ENCODE measurements at regions not wholly inside any gene's neighbourhood (a gene's known extent, or its start where the extent isn't known, plus 50 kb on each side); places are given as distances from the start of the nearest gene placed in this dataset.
A peak's percentile ranks its signal among the peaks of the same experiment; 100 is the strongest.

- Histone ChIP-seq H3K4me3 (peak overlapping the region; percentile 32), H2AFZ (replicated peaks) (peak overlapping the region; percentile 98)
These were observed 147.9 kb upstream of the CBLN2 start for GRCh38 chr18:72692086-72692485.

DNA sequence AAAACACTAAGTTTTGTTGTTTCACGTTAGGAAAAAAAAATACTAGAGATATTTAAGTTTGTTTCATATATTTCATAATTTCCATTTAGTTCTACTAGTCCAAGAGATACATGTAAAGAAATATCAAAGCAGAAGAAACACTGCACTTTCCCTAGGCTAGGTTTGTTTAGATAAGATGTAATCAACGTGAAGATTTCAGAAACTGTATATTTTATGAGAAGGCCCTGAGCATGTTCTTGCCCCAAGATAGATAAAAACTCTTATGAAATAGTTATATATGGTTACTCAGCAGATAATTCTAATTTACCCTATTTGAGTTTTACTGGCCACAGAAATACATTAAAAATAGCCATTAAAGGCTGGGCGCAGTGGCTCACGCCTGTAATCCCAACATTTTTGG is 143.6 kb upstream of the CBLN2 start:
- H3K27ac ChIP-seq: no peak overlapping the region

More at GRCh38 chr18:72692086-72692485, 147.9 kb upstream of the CBLN2 start:
- H3K79me2 ChIP-seq (ENCODE audit: low read depth): no peaks in the 10 kb centered on the region
- Mint-ChIP-seq H3K27ac (no peak overlapping the region), H3K4me1 (peaks cover 6% of the 10 kb centered on the region), H3K27me3 (ENCODE audit: insufficient read depth, low read depth) (no peaks in the 10 kb centered on the region), H3K36me3 (no peaks in the 10 kb centered on the region), H3K9me3 (no peaks in the 10 kb centered on the region), H3K4me3 (no peak overlapping the region)
- no peaks in the 10 kb centered on the region for H3K27me3 ChIP-seq
- peak; percentile 41 for DNase-seq (ENCODE audit: low spot score)
- no peak for TF ChIP-seq EZH2 (IDR thresholded peaks at IDR 0.05)
- no peak for TF ChIP-seq CTCF (IDR thresholded peaks at IDR 0.05)
- TF ChIP-seq EZH2phosphoT487 (IDR thresholded peaks at IDR 0.05): no peak
- no peaks in the 10 kb centered on the region for H4K20me1 ChIP-seq (ENCODE audit: low read depth)
- peak overlapping the region; percentile 73 for H3K4me2 ChIP-seq
- H3K9me3 ChIP-seq (ENCODE audit: low read depth): no peaks in the 10 kb centered on the region
- peaks cover 9% of the 10 kb centered on the region for H3K4me1 ChIP-seq
- peaks cover 7% of the 10 kb centered on the region for H3F3A ChIP-seq (ENCODE audit: low read depth)
- no peaks in the 10 kb centered on the region for H3K36me3 ChIP-seq
- H3K27ac ChIP-seq: no peak overlapping the region
- no peak overlapping the region for H3K9ac ChIP-seq

GRCh38 chr18:72675394-72675793 is 131.3 kb upstream of the CBLN2 start:
- Histone ChIP-seq H3F3A (ENCODE audit: low read depth) (no peaks in the 10 kb centered on the region), H3K36me3 (no peaks in the 10 kb centered on the region), H3K4me2 (no peak overlapping the region), H3K4me1 (no peaks in the 10 kb centered on the region), H3K27me3 (no peaks in the 10 kb centered on the region), H3K79me2 (ENCODE audit: low read depth) (no peaks in the 10 kb centered on the region), H3K27ac (no peak overlapping the region), H3K4me3 (no peak overlapping the region), H4K20me1 (ENCODE audit: low read depth) (no peaks in the 10 kb centered on the region), H2AFZ (replicated peaks) (no peak overlapping the region), H3K9ac (no peak overlapping the region), H3K9me3 (ENCODE audit: low read depth) (no peaks in the 10 kb centered on the region)
- no peaks in the 10 kb centered on the region for H3K27me3 Mint-ChIP-seq (ENCODE audit: insufficient read depth, low read depth)
- peak; percentile 44 for DNase-seq (ENCODE audit: low spot score)
- H3K4me1 Mint-ChIP-seq: peaks cover 20% of the 10 kb centered on the region
- H3K9me3 Mint-ChIP-seq: no peaks in the 10 kb centered on the region
- H3K4me3 Mint-ChIP-seq: no peak overlapping the region
- TF ChIP-seq EZH2 (IDR thresholded peaks at IDR 0.05): no peak
- no peak for TF ChIP-seq EZH2phosphoT487 (IDR thresholded peaks at IDR 0.05)
- TF ChIP-seq CTCF (IDR thresholded peaks at IDR 0.05): no peak
- H3K27ac Mint-ChIP-seq: no peak overlapping the region
- H3K36me3 Mint-ChIP-seq: no peaks in the 10 kb centered on the region

More for the DNA sequence above, 143.6 kb upstream of the CBLN2 start:
- Histone ChIP-seq H3K79me2 (ENCODE audit: low read depth) (no peaks in the 10 kb centered on the region), H3K9ac (no peak overlapping the region), H3K4me3 (no peak overlapping the region), H3K9me3 (ENCODE audit: low read depth) (no peaks in the 10 kb centered on the region), H3K27me3 (no peaks in the 10 kb centered on the region), H3K4me2 (no peak overlapping the region), H4K20me1 (ENCODE audit: low read depth) (no peaks in the 10 kb centered on the region), H2AFZ (replicated peaks) (no peak overlapping the region), H3K36me3 (no peaks in the 10 kb centered on the region), H3F3A (ENCODE audit: low read depth) (peaks cover 7% of the 10 kb centered on the region), H3K4me1 (peaks cover 6% of the 10 kb centered on the region)
- Mint-ChIP-seq H3K27me3 (ENCODE audit: insufficient read depth, low read depth) (no peaks in the 10 kb centered on the region), H3K27ac (no peak overlapping the region), H3K4me3 (no peak overlapping the region), H3K36me3 (no peaks in the 10 kb centered on the region), H3K9me3 (no peaks in the 10 kb centered on the region), H3K4me1 (peaks cover 1% of the 10 kb centered on the region)
- TF ChIP-seq EZH2 (IDR thresholded peaks at IDR 0.05): no peak
- TF ChIP-seq EZH2phosphoT487 (IDR thresholded peaks at IDR 0.05): no peak
- TF ChIP-seq CTCF (IDR thresholded peaks at IDR 0.05): no peak
- DNase-seq (ENCODE audit: low spot score): no peak

All from neural progenitor cell (in vitro differentiated cells).